ENCODE measurements at regions not wholly inside any gene's neighbourhood (a gene's known extent, or its start where the extent isn't known, plus 50 kb on each side); places are given as distances from the start of the nearest gene placed in this dataset.

GRCh38 chr13:106985481-106985880 is 417.5 kb upstream of the ARGLU1 start:
- TF ChIP-seq NR1H2 (CRISPR knock-in tag; IDR thresholded peaks at IDR 0.05) (no peak), ZBTB43 (CRISPR knock-in tag; IDR thresholded peaks at IDR 0.05) (no peak), ATF1 (CRISPR knock-in tag; IDR thresholded peaks at IDR 0.05) (no peak), MLX (CRISPR knock-in tag; IDR thresholded peaks at IDR 0.05) (no peak), E2F4 (CRISPR knock-in tag; IDR thresholded peaks at IDR 0.05; ENCODE audit: borderline replicate concordance, low read depth) (no peak)
- CTCF ChIA-PET, result no interaction called here
- peaks cover 7% of the 10 kb centered on the region; the same call in 1 of the 2 replicates for H3K9me3 Mint-ChIP-seq
- no peaks in the 10 kb centered on the region for H3K36me3 Mint-ChIP-seq
- no peak overlapping the region for H3K4me3 Mint-ChIP-seq
- no peak for ATAC-seq
- DNase-seq (ENCODE audit: low spot score), result no peak
- no peaks in the 10 kb centered on the region; the same call in 1 of the 2 replicates for H3K27me3 Mint-ChIP-seq (ENCODE audit: low read depth)
- no peak overlapping the region for H3K27ac Mint-ChIP-seq
- POLR2A ChIA-PET, result no interaction called here
- peaks cover 22% of the 10 kb centered on the region for H3K4me1 Mint-ChIP-seq

- H3K27me3 Mint-ChIP-seq (ENCODE audit: low read depth), result no peaks in the 10 kb centered on the region; the same call in 1 of the 2 replicates
- H3K27ac Mint-ChIP-seq, result no peak overlapping the region
- POLR2A ChIA-PET, result interaction anchor here (0.7 kb wide), 1 partner anchor 626 kb away, joined by 9 read pairs; no protein-coding TSS in a partner anchor
- H3K4me3 Mint-ChIP-seq, result no peak overlapping the region
- no peak for DNase-seq (ENCODE audit: low spot score)
- CTCF ChIA-PET, result interaction anchor here (0.9 kb wide), 1 partner anchor 361 kb away, joined by 3 read pairs; no protein-coding TSS in a partner anchor
- H3K9me3 Mint-ChIP-seq, result peaks cover 7% of the 10 kb centered on the region; the same call in 1 of the 2 replicates
- ATAC-seq, result no peak
- H3K36me3 Mint-ChIP-seq, result no peaks in the 10 kb centered on the region
- peaks cover 11% of the 10 kb centered on the region for H3K4me1 Mint-ChIP-seq
- TF ChIP-seq ZNF219 (CRISPR knock-in tag; IDR thresholded peaks at IDR 0.05; ENCODE audit: borderline replicate concordance) (no peak), HMGA2 (CRISPR knock-in tag; IDR thresholded peaks at IDR 0.05) (no peak), ATF3 (CRISPR knock-in tag; conservative IDR thresholded peaks at IDR 0.05) (no peak), SMAD3 (CRISPR knock-in tag; IDR thresholded peaks at IDR 0.05; ENCODE audit: borderline replicate concordance) (no peak), ELF4 (CRISPR knock-in tag; IDR thresholded peaks at IDR 0.05; ENCODE audit: low read depth) (no peak)
These were observed 413.1 kb upstream of the ARGLU1 start for GRCh38 chr13:106981051-106981450.

- ChIA-PET POLR2A (no interaction called here), CTCF (no interaction called here)
- H3K27me3 Mint-ChIP-seq (ENCODE audit: low read depth), result no peaks in the 10 kb centered on the region
- H3K4me3 Mint-ChIP-seq, result no peak overlapping the region
- no peaks in the 10 kb centered on the region for H3K36me3 Mint-ChIP-seq
- no peak for ATAC-seq
- no peaks in the 10 kb centered on the region for H3K9me3 Mint-ChIP-seq
- H3K27ac Mint-ChIP-seq, result no peak overlapping the region
- peaks cover 14% of the 10 kb centered on the region; the same call in 1 of the 2 replicates for H3K4me1 Mint-ChIP-seq
- DNase-seq (ENCODE audit: low spot score), result no peak
- no peak for TF ChIP-seq SMAD4 (CRISPR knock-in tag; IDR thresholded peaks at IDR 0.05)
- TF ChIP-seq ZNF121 (CRISPR knock-in tag; IDR thresholded peaks at IDR 0.05), result no peak
- no peak for TF ChIP-seq ZNF396 (CRISPR knock-in tag; IDR thresholded peaks at IDR 0.05; ENCODE audit: borderline replicate concordance)
- no peak for TF ChIP-seq ZNF512 (CRISPR knock-in tag; IDR thresholded peaks at IDR 0.05; ENCODE audit: borderline replicate concordance)
- TF ChIP-seq ERG (CRISPR knock-in tag; IDR thresholded peaks at IDR 0.05), result no peak
- no peak for TF ChIP-seq RORB (CRISPR knock-in tag; IDR thresholded peaks at IDR 0.05)
- no peak for TF ChIP-seq TCF7 (CRISPR knock-in tag; IDR thresholded peaks at IDR 0.05; ENCODE audit: low read depth)
- TF ChIP-seq SMAD3 (CRISPR knock-in tag; IDR thresholded peaks at IDR 0.05; ENCODE audit: borderline replicate concordance), result no peak
- TF ChIP-seq PRRX2 (CRISPR knock-in tag; IDR thresholded peaks at IDR 0.05), result no peak
- no peak for TF ChIP-seq NR3C1 (CRISPR knock-in tag; conservative IDR thresholded peaks at IDR 0.05; ENCODE audit: low read depth)
- no peak for TF ChIP-seq PRDM15 (CRISPR knock-in tag; IDR thresholded peaks at IDR 0.05)
- TF ChIP-seq CREM (CRISPR knock-in tag; IDR thresholded peaks at IDR 0.05), result no peak
- no peak for TF ChIP-seq FOXK1 (CRISPR knock-in tag; IDR thresholded peaks at IDR 0.05)
These were observed 399.5 kb upstream of the ARGLU1 start for GRCh38 chr13:106967391-106967790.
